ENCODE measurements at regions not wholly inside any gene's neighbourhood (a gene's known extent, or its start where the extent isn't known, plus 50 kb on each side); places are given as distances from the start of the nearest gene placed in this dataset.

DNA sequence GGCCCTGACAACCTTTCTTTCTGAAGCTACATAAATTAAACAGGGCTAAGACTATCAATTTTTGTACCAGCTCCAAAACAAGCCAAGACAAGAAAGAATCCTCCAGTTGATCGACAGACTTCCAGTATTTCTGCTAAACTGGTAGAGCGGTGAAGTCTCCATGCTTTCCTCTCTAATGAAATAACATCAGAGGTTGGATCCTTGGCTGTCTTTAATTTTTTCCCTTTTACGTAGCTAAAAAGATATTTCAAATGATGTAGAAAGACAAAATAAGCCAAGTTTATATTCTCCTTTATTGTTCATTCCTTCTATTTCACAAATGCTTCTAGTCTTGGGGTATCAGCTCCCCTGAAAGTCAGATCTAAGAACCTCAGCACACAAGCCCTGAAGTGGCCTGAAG lies 434.9 kb downstream of the NFIB start:
- Histone ChIP-seq H3K36me3 (ENCODE audit: control insufficient read depth in 2 of 2, extremely low read depth in 1 of 2, insufficient read depth in 2 of 2, low read length in 2 of 2) (no peaks in the 10 kb centered on the region), H3K9me3 (ENCODE audit: control insufficient read depth, low read depth, low read length) (no peaks in the 10 kb centered on the region), H3K9ac (ENCODE audit: control insufficient read depth, extremely low read depth, insufficient read depth, low read length) (no peak overlapping the region), H4K20me1 (ENCODE audit: control insufficient read depth, extremely low read depth, insufficient read depth, low read length) (no peaks in the 10 kb centered on the region), H3K9me1 (ENCODE audit: control insufficient read depth, extremely low read depth, insufficient read depth, low read length) (no peaks in the 10 kb centered on the region), H3K27ac (ENCODE audit: control insufficient read depth, insufficient read depth, low read length) (no peak overlapping the region), H3K4me1 (ENCODE audit: control insufficient read depth, extremely low read depth, insufficient read depth, low read length) (no peaks in the 10 kb centered on the region), H3K4me2 (ENCODE audit: control insufficient read depth, extremely low read depth, insufficient read depth, low read depth, low read length) (no peak overlapping the region), H3K27me3 (ENCODE audit: control insufficient read depth, extremely low read depth, insufficient read depth, low read length) (no peaks in the 10 kb centered on the region), H3K79me2 (ENCODE audit: control insufficient read depth, insufficient read depth, low read length) (no peaks in the 10 kb centered on the region), H3K4me3 (ENCODE audit: control insufficient read depth in 2 of 3, extremely low read depth in 1 of 3, insufficient read depth in 2 of 3, low read depth in 1 of 3, low read length in 3 of 3) (no peak overlapping the region), H2AFZ (ENCODE audit: control insufficient read depth, low read length) (no peak overlapping the region)
- dilution Hi-C loops (cut with MboI; ENCODE audit: extremely low pct_ligation_motif_present, low sequenced_read_pairs), result no loop called here
- TF ChIP-seq EZH2 (IDR thresholded peaks at IDR 0.05; ENCODE audit: low read length), result no peak
- TF ChIP-seq, protein P1, sequence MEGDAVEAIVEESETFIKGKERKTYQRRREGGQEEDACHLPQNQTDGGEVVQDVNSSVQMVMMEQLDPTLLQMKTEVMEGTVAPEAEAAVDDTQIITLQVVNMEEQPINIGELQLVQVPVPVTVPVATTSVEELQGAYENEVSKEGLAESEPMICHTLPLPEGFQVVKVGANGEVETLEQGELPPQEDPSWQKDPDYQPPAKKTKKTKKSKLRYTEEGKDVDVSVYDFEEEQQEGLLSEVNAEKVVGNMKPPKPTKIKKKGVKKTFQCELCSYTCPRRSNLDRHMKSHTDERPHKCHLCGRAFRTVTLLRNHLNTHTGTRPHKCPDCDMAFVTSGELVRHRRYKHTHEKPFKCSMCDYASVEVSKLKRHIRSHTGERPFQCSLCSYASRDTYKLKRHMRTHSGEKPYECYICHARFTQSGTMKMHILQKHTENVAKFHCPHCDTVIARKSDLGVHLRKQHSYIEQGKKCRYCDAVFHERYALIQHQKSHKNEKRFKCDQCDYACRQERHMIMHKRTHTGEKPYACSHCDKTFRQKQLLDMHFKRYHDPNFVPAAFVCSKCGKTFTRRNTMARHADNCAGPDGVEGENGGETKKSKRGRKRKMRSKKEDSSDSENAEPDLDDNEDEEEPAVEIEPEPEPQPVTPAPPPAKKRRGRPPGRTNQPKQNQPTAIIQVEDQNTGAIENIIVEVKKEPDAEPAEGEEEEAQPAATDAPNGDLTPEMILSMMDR (optimal IDR thresholded peaks at IDR 0.05 in 1 of 3, IDR thresholded peaks at IDR 0.05 in 1 of 3, conservative IDR thresholded peaks at IDR 0.05 in 1 of 3; ENCODE audit: extremely low read depth in 1 of 3, insufficient read depth in 2 of 3, low read length in 3 of 3), result no peak
- FAIRE-seq (no peak), DNase-seq (ENCODE audit: low read depth, low spot score) (no peak)

DNA sequence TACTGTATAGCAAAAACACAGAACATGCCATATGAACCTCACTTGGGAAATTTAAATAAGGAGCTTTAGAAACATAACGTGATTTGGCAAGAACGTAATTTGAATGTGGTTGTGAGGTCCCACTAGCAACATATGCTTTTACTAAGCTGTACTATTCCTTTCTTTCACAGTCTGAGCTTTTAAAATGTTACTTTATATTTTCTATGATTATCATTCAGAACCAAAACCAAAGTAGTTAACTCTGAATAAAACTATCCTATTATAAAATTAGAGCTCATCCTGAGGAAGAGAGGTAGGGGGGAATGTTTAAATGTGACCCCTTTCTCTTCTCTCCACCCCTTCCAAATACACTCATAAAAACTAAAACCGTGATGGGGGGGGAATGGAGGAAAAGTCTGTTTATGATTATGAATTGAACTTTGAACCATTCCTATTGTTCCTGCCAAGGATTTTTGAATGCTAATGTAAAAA lies 435.7 kb downstream of the NFIB start:
- DNase-seq (ENCODE audit: low read depth, low spot score) (no peak), FAIRE-seq (no peak)
- H3K27me3 ChIP-seq (ENCODE audit: control insufficient read depth, extremely low read depth, insufficient read depth, low read length), result no peaks in the 10 kb centered on the region
- no peak overlapping the region for H3K9ac ChIP-seq (ENCODE audit: control insufficient read depth, extremely low read depth, insufficient read depth, low read length)
- no peaks in the 10 kb centered on the region for H3K9me1 ChIP-seq (ENCODE audit: control insufficient read depth, extremely low read depth, insufficient read depth, low read length)
- dilution Hi-C loops (cut with MboI; ENCODE audit: extremely low pct_ligation_motif_present, low sequenced_read_pairs), result no loop called here
- TF ChIP-seq, protein P1 (optimal IDR thresholded peaks at IDR 0.05 in 1 of 3, IDR thresholded peaks at IDR 0.05 in 1 of 3, conservative IDR thresholded peaks at IDR 0.05 in 1 of 3; ENCODE audit: extremely low read depth in 1 of 3, insufficient read depth in 2 of 3, low read length in 3 of 3), result no peak
- TF ChIP-seq EZH2 (IDR thresholded peaks at IDR 0.05; ENCODE audit: low read length), result no peak
- H3K9me3 ChIP-seq (ENCODE audit: control insufficient read depth, low read depth, low read length), result no peaks in the 10 kb centered on the region
- no peak overlapping the region for H3K4me3 ChIP-seq (ENCODE audit: control insufficient read depth in 2 of 3, extremely low read depth in 1 of 3, insufficient read depth in 2 of 3, low read depth in 1 of 3, low read length in 3 of 3)
- H3K36me3 ChIP-seq (ENCODE audit: control insufficient read depth in 2 of 2, extremely low read depth in 1 of 2, insufficient read depth in 2 of 2, low read length in 2 of 2), result no peaks in the 10 kb centered on the region
- no peaks in the 10 kb centered on the region for H3K79me2 ChIP-seq (ENCODE audit: control insufficient read depth, insufficient read depth, low read length)
- no peaks in the 10 kb centered on the region for H4K20me1 ChIP-seq (ENCODE audit: control insufficient read depth, extremely low read depth, insufficient read depth, low read length)
- H3K4me1 ChIP-seq (ENCODE audit: control insufficient read depth, extremely low read depth, insufficient read depth, low read length), result no peaks in the 10 kb centered on the region
- no peak overlapping the region for H3K4me2 ChIP-seq (ENCODE audit: control insufficient read depth, extremely low read depth, insufficient read depth, low read depth, low read length)
- no peak overlapping the region for H2AFZ ChIP-seq (ENCODE audit: control insufficient read depth, low read length)
- H3K27ac ChIP-seq (ENCODE audit: control insufficient read depth, insufficient read depth, low read length), result no peak overlapping the region

Data from keratinocyte (primary cell).